Osteoblast (primary cell): ENCODE measurements at regions not wholly inside any gene's neighbourhood (a gene's known extent, or its start where the extent isn't known, plus 50 kb on each side); places are given as distances from the start of the nearest gene placed in this dataset.
A peak's percentile ranks its signal among the peaks of the same experiment; 100 is the strongest.

Experiments used
- DNase-seq: peaks from one replicate; pipeline ENCODE4 v3.0.0; 2011; ENCODE audit warnings: low spot score, mixed read lengths; ENCODE audit not compliant: insufficient read length; ENCODE audit errors: missing footprints
- H2AFZ ChIP-seq: 2 replicates; pipeline ENCODE4 v1.6.0; 2011; ENCODE audit warnings: mild to moderate bottlenecking, low read length
- H3K27ac ChIP-seq: 2 replicates; pipeline ENCODE4 v1.5.1; 2011; ENCODE audit warnings: mild to moderate bottlenecking, low read depth, low read length, moderate library complexity
- H3K27me3 ChIP-seq: 2 replicates; pipeline ENCODE4 v1.6.0; 2012; ENCODE audit warnings: mild to moderate bottlenecking, control low read depth, inconsistent platforms, low read length, moderate library complexity; ENCODE audit not compliant: insufficient read depth
- H3K36me3 ChIP-seq: 2 replicates; pipeline ENCODE4 v1.5.1; 2011; ENCODE audit warnings: mild to moderate bottlenecking, low read length, control low read depth, moderate library complexity; ENCODE audit not compliant: insufficient read depth
- H3K4me1 ChIP-seq: 2 replicates; pipeline ENCODE4 v1.5.1; 2011; ENCODE audit warnings: mild to moderate bottlenecking, low read length, control low read depth, moderate library complexity; ENCODE audit not compliant: insufficient read depth
- H3K4me2 ChIP-seq: 2 replicates; pipeline ENCODE4 v1.6.0; 2011; ENCODE audit warnings: mild to moderate bottlenecking, low read length; ENCODE audit not compliant: insufficient read depth
- H3K4me3 ChIP-seq: fragments of 200-600 bp; sonication (generic); 3 replicates; pipeline ENCODE4 v1.5.1; 2012; ENCODE audit warnings: mild to moderate bottlenecking, low read length, inconsistent platforms; ENCODE audit not compliant: insufficient read depth
- H3K79me2 ChIP-seq: 2 replicates; pipeline ENCODE4 v1.6.0; 2012; ENCODE audit warnings: mild to moderate bottlenecking, low read length, control low read depth, inconsistent platforms; ENCODE audit not compliant: insufficient read depth
- H3K9me3 ChIP-seq: 2 replicates; pipeline ENCODE4 v1.5.1; 2011; ENCODE audit warnings: low read depth, low read length, control low read depth
- H4K20me1 ChIP-seq: 2 replicates; pipeline ENCODE4 v1.6.0; 2012; ENCODE audit warnings: mild to moderate bottlenecking, low read length, control low read depth; ENCODE audit not compliant: insufficient read depth
- CTCF ChIP-seq: IDR thresholded peaks from 2 replicates; pipeline ENCODE4 v1.5.1; 2011; ENCODE audit warnings: mild to moderate bottlenecking, low read depth, low read length, moderate library complexity; ENCODE audit errors: extremely low read depth

GRCh38 chr10:124176349-124177179, 83.2 kb upstream of the CHST15 start:
- no peak overlapping the region for H3K27ac ChIP-seq
- peak; percentile 78 for DNase-seq
- peaks cover 23% of the 10 kb centered on the region for H3K4me1 ChIP-seq

GRCh38 chr10:124175701-124176348, 82.4 kb upstream of the CHST15 start:
- Histone ChIP-seq H3K27me3 (peaks cover 8% of the 10 kb centered on the region), H3K79me2 (no peaks in the 10 kb centered on the region), H2AFZ (no peak overlapping the region), H3K4me1 (peaks cover 15% of the 10 kb centered on the region), H3K9me3 (no peaks in the 10 kb centered on the region), H4K20me1 (no peaks in the 10 kb centered on the region), H3K4me3 (no peak overlapping the region), H3K27ac (no peak overlapping the region), H3K4me2 (peak overlapping the region; percentile 40), H3K36me3 (no peaks in the 10 kb centered on the region)
- no peak for TF ChIP-seq CTCF
- DNase-seq = peak; percentile 67

More at GRCh38 chr10:124176349-124177179, 83.2 kb upstream of the CHST15 start:
- Histone ChIP-seq H3K36me3 (no peaks in the 10 kb centered on the region), H3K79me2 (no peaks in the 10 kb centered on the region), H3K4me3 (no peak overlapping the region), H3K27me3 (peaks cover 4% of the 10 kb centered on the region), H2AFZ (peak overlapping the region; percentile 66), H3K4me2 (peak overlapping the region; percentile 40), H4K20me1 (no peaks in the 10 kb centered on the region), H3K9me3 (no peaks in the 10 kb centered on the region)
- TF ChIP-seq CTCF = no peak

- Histone ChIP-seq H3K4me3 (no peak overlapping the region), H3K4me1 (peaks cover 12% of the 10 kb centered on the region), H3K27ac (no peak overlapping the region), H3K36me3 (no peaks in the 10 kb centered on the region), H3K9me3 (no peaks in the 10 kb centered on the region), H3K27me3 (peaks cover 8% of the 10 kb centered on the region), H3K79me2 (no peaks in the 10 kb centered on the region), H2AFZ (no peak overlapping the region), H4K20me1 (no peaks in the 10 kb centered on the region), H3K4me2 (no peak overlapping the region)
- peak; percentile 64 for DNase-seq
- TF ChIP-seq CTCF = no peak
Measured at GRCh38 chr10:124174673-124175645, 81.6 kb upstream of the CHST15 start.
